ENCODE measurements at regions not wholly inside any gene's neighbourhood (a gene's known extent, or its start where the extent isn't known, plus 50 kb on each side); places are given as distances from the start of the nearest gene placed in this dataset.

- intact Hi-C loops (cut with micrococcal nuclease; ENCODE audit: unreplicated experiment) = no loop called here
- Mint-ChIP-seq H3K36me3 (ENCODE audit: insufficient read depth, unreplicated experiment) (no peaks in the 10 kb centered on the region), H3K27ac (ENCODE audit: unreplicated experiment) (no peak overlapping the region), H3K4me1 (ENCODE audit: low read depth, unreplicated experiment) (no peaks in the 10 kb centered on the region), H3K9me3 (ENCODE audit: low read depth, unreplicated experiment) (peaks cover 3% of the 10 kb centered on the region), H3K27me3 (ENCODE audit: unreplicated experiment) (no peaks in the 10 kb centered on the region), H3K4me3 (ENCODE audit: low read depth, unreplicated experiment) (no peak overlapping the region)
- DNase-seq = no peak
- no TSS peak for BruUV-seq (replicated peaks)
- TF ChIP-seq, protein P1, sequence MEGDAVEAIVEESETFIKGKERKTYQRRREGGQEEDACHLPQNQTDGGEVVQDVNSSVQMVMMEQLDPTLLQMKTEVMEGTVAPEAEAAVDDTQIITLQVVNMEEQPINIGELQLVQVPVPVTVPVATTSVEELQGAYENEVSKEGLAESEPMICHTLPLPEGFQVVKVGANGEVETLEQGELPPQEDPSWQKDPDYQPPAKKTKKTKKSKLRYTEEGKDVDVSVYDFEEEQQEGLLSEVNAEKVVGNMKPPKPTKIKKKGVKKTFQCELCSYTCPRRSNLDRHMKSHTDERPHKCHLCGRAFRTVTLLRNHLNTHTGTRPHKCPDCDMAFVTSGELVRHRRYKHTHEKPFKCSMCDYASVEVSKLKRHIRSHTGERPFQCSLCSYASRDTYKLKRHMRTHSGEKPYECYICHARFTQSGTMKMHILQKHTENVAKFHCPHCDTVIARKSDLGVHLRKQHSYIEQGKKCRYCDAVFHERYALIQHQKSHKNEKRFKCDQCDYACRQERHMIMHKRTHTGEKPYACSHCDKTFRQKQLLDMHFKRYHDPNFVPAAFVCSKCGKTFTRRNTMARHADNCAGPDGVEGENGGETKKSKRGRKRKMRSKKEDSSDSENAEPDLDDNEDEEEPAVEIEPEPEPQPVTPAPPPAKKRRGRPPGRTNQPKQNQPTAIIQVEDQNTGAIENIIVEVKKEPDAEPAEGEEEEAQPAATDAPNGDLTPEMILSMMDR (IDR thresholded peaks at IDR 0.05; ENCODE audit: unreplicated experiment) = no peak
- CTCF ChIA-PET = no interaction called here
Measured at GRCh38 chr1:103267266-103267665, 158.9 kb upstream of the COL11A1 start.

GRCh38 chr1:103266036-103266435 lies 157.7 kb upstream of the COL11A1 start:
- CTCF ChIA-PET = no interaction called here
- Mint-ChIP-seq H3K27ac (ENCODE audit: unreplicated experiment) (no peak overlapping the region), H3K4me3 (ENCODE audit: low read depth, unreplicated experiment) (no peak overlapping the region), H3K9me3 (ENCODE audit: low read depth, unreplicated experiment) (peaks cover 5% of the 10 kb centered on the region), H3K36me3 (ENCODE audit: insufficient read depth, unreplicated experiment) (no peaks in the 10 kb centered on the region), H3K4me1 (ENCODE audit: low read depth, unreplicated experiment) (no peaks in the 10 kb centered on the region), H3K27me3 (ENCODE audit: unreplicated experiment) (no peaks in the 10 kb centered on the region)
- TF ChIP-seq, protein P1 (IDR thresholded peaks at IDR 0.05; ENCODE audit: unreplicated experiment) = no peak
- no peak for DNase-seq
- intact Hi-C loops (cut with micrococcal nuclease; ENCODE audit: unreplicated experiment) = no loop called here
- no TSS peak for BruUV-seq (replicated peaks)

- Mint-ChIP-seq H3K9me3 (ENCODE audit: low read depth, unreplicated experiment) (peaks cover 5% of the 10 kb centered on the region), H3K4me3 (ENCODE audit: low read depth, unreplicated experiment) (no peak overlapping the region), H3K27ac (ENCODE audit: unreplicated experiment) (no peak overlapping the region), H3K4me1 (ENCODE audit: low read depth, unreplicated experiment) (no peaks in the 10 kb centered on the region), H3K36me3 (ENCODE audit: insufficient read depth, unreplicated experiment) (no peaks in the 10 kb centered on the region), H3K27me3 (ENCODE audit: unreplicated experiment) (no peaks in the 10 kb centered on the region)
- BruUV-seq (replicated peaks) = no TSS peak
- TF ChIP-seq, protein P1 (IDR thresholded peaks at IDR 0.05; ENCODE audit: unreplicated experiment) = no peak
- intact Hi-C loops (cut with micrococcal nuclease; ENCODE audit: unreplicated experiment) = no loop called here
- CTCF ChIA-PET = no interaction called here
- DNase-seq = no peak
Measured at GRCh38 chr1:103265551-103265950, 157.2 kb upstream of the COL11A1 start.

GRCh38 chr1:103259982-103260381 lies 151.7 kb upstream of the COL11A1 start:
- H3K9me3 Mint-ChIP-seq (ENCODE audit: low read depth, unreplicated experiment) = peaks cover 4% of the 10 kb centered on the region
- H3K4me1 Mint-ChIP-seq (ENCODE audit: low read depth, unreplicated experiment) = no peaks in the 10 kb centered on the region
- TF ChIP-seq, protein P1 (IDR thresholded peaks at IDR 0.05; ENCODE audit: unreplicated experiment) = no peak
- CTCF ChIA-PET = no interaction called here
- no peak for DNase-seq
- H3K36me3 Mint-ChIP-seq (ENCODE audit: insufficient read depth, unreplicated experiment) = no peaks in the 10 kb centered on the region
- H3K4me3 Mint-ChIP-seq (ENCODE audit: low read depth, unreplicated experiment) = no peak overlapping the region
- no peak overlapping the region for H3K27ac Mint-ChIP-seq (ENCODE audit: unreplicated experiment)
- no TSS peak for BruUV-seq (replicated peaks)
- no peaks in the 10 kb centered on the region for H3K27me3 Mint-ChIP-seq (ENCODE audit: unreplicated experiment)
- intact Hi-C loops (cut with micrococcal nuclease; ENCODE audit: unreplicated experiment) = no loop called here

GRCh38 chr1:103256490-103256889 lies 148.2 kb upstream of the COL11A1 start:
- no peak overlapping the region for H3K4me3 Mint-ChIP-seq (ENCODE audit: low read depth, unreplicated experiment)

More at GRCh38 chr1:103256490-103256889, 148.2 kb upstream of the COL11A1 start:
- Mint-ChIP-seq H3K9me3 (ENCODE audit: low read depth, unreplicated experiment) (peaks cover 4% of the 10 kb centered on the region), H3K27me3 (ENCODE audit: unreplicated experiment) (no peaks in the 10 kb centered on the region), H3K36me3 (ENCODE audit: insufficient read depth, unreplicated experiment) (no peaks in the 10 kb centered on the region), H3K4me1 (ENCODE audit: low read depth, unreplicated experiment) (no peaks in the 10 kb centered on the region), H3K27ac (ENCODE audit: unreplicated experiment) (no peak overlapping the region)
- intact Hi-C loops (cut with micrococcal nuclease; ENCODE audit: unreplicated experiment) = no loop called here
- TF ChIP-seq, protein P1 (IDR thresholded peaks at IDR 0.05; ENCODE audit: unreplicated experiment) = no peak
- BruUV-seq (replicated peaks) = no TSS peak
- CTCF ChIA-PET = no interaction called here
- DNase-seq = no peak
